A549 (cell line): ENCODE measurements at regions not wholly inside any gene's neighbourhood (a gene's known extent, or its start where the extent isn't known, plus 50 kb on each side); places are given as distances from the start of the nearest gene placed in this dataset.

ENCODE experiments used
- CEBPB ChIP-seq, 2 experiments: fragments of >200 bp in 1 of 2; sonication (Bioruptor Twin) in 1 of 2; formaldehyde crosslinking in 1 of 2; IDR thresholded peaks; 2 replicates each; pipeline ENCODE4 v1.6.1; 2012 to 2016
- CTCF ChIP-seq: fragments of >200 bp; sonication (Bioruptor Twin); formaldehyde crosslinking; IDR thresholded peaks from 3 replicates; pipeline ENCODE4 v1.5.1; 2016
- HDAC2 ChIP-seq: fragments of 200-600 bp; sonication (generic); IDR thresholded peaks from 2 replicates; pipeline ENCODE4 v1.6.1; 2016
- JUN ChIP-seq, 2 experiments: fragments of >200 bp; sonication (Bioruptor Twin); formaldehyde crosslinking; IDR thresholded peaks; 2 replicates in 1 of 2; 3 replicates in 1 of 2; pipeline ENCODE4 v1.6.1; 2016 to 2017
- JUNB ChIP-seq: fragments of >200 bp; sonication (Bioruptor Twin); formaldehyde crosslinking; IDR thresholded peaks from 2 replicates; pipeline ENCODE4 v1.6.1; 2016
- MYC ChIP-seq: IDR thresholded peaks from 2 replicates; pipeline ENCODE4 v1.6.1; 2012; ENCODE audit warnings: mild to moderate bottlenecking, inconsistent platforms, low read length, improper control_type of control experiment, borderline replicate concordance
- NR3C1 ChIP-seq: fragments of >200 bp; sonication (Bioruptor Twin); formaldehyde crosslinking; IDR thresholded peaks from 3 replicates; pipeline ENCODE4 v1.6.1; 2017
- PHF8 ChIP-seq: fragments of 200-600 bp; sonication (generic); IDR thresholded peaks from 2 replicates; pipeline ENCODE4 v1.6.1; 2016; ENCODE audit warnings: low read depth, mild to moderate bottlenecking, antibody characterized with exemption, moderate library complexity, borderline replicate concordance
- POLR2A ChIP-seq: IDR thresholded peaks from 2 replicates; pipeline ENCODE4 v1.6.1; 2012; ENCODE audit warnings: mild to moderate bottlenecking, low read length

- TF ChIP-seq POLR2A, result no peak
- no peak for TF ChIP-seq CEBPB (IDR thresholded peaks at IDR 0.05)
- TF ChIP-seq PHF8, result no peak
- TF ChIP-seq CTCF, result no peak
- TF ChIP-seq JUN (IDR thresholded peaks at IDR 0.05), result no peak
- TF ChIP-seq MYC, result no peak
- no peak for TF ChIP-seq JUNB
- no peak for TF ChIP-seq NR3C1
- no peak for TF ChIP-seq HDAC2
Measured at GRCh38 chr4:128684016-128684415, 125.5 kb upstream of the JADE1 start.
